Neutrophil (primary cell): ENCODE measurements at regions not wholly inside any gene's neighbourhood (a gene's known extent, or its start where the extent isn't known, plus 50 kb on each side); places are given as distances from the start of the nearest gene placed in this dataset.

Source experiments
- H3K27ac ChIP-seq: fragments of 200-600 bp; sonication (generic); 2 replicates; pipeline ENCODE4 v1.5.1; 2016; ENCODE audit warnings: mild to moderate bottlenecking, moderate library complexity
- H3K27me3 ChIP-seq: fragments of 200-600 bp; sonication (generic); 2 replicates; pipeline ENCODE4 v1.6.0; 2016; ENCODE audit warnings: mild to moderate bottlenecking
- H3K36me3 ChIP-seq: fragments of 200-600 bp; sonication (generic); 2 replicates; pipeline ENCODE4 v1.5.1; 2017
- H3K4me1 ChIP-seq, 2 experiments: fragments of 200-600 bp in 1 of 2; sonication (generic) in 1 of 2; 1 replicate in 1 of 2; 2 replicates in 1 of 2; pipeline versions ENCODE4 v1.5.1 to v1.6.1; 2013 to 2016; ENCODE audit warnings: low read depth in 1 of 2, low read length in 1 of 2, mild to moderate bottlenecking in 1 of 2, moderate library complexity in 1 of 2; ENCODE audit not compliant: control insufficient read depth in 1 of 2, insufficient read depth in 1 of 2
- H3K4me3 ChIP-seq, 2 experiments: fragments of 200-600 bp in 1 of 2; sonication (generic) in 1 of 2; 1 replicate in 1 of 2; 2 replicates in 1 of 2; pipeline ENCODE4 v1.5.1; 2013 to 2016; ENCODE audit warnings: low read depth in 1 of 2, low read length in 1 of 2, mild to moderate bottlenecking in 1 of 2, moderate library complexity in 1 of 2
- H3K9me3 ChIP-seq: fragments of 200-600 bp; sonication (generic); 2 replicates; pipeline ENCODE4 v1.5.1; 2016
- TF ChIP-seq, protein P1 (sequence below): fragments of 200-600 bp; sonication (generic); IDR thresholded peaks from 2 replicates; pipeline ENCODE4 v1.5.1; 2016; ENCODE audit warnings: antibody characterized with exemption

GRCh38 chr5:135133698-135134515 lies 99.9 kb upstream of the PITX1 start:
- Histone ChIP-seq H3K27ac (no peak overlapping the region), H3K4me3 (no peak overlapping the region), H3K27me3 (peaks cover 7% of the 10 kb centered on the region), H3K4me1 (peaks cover 26 to 28% of the 10 kb centered on the region in 2 experiments), H3K36me3 (no peaks in the 10 kb centered on the region), H3K9me3 (no peaks in the 10 kb centered on the region)
- TF ChIP-seq, protein P1, sequence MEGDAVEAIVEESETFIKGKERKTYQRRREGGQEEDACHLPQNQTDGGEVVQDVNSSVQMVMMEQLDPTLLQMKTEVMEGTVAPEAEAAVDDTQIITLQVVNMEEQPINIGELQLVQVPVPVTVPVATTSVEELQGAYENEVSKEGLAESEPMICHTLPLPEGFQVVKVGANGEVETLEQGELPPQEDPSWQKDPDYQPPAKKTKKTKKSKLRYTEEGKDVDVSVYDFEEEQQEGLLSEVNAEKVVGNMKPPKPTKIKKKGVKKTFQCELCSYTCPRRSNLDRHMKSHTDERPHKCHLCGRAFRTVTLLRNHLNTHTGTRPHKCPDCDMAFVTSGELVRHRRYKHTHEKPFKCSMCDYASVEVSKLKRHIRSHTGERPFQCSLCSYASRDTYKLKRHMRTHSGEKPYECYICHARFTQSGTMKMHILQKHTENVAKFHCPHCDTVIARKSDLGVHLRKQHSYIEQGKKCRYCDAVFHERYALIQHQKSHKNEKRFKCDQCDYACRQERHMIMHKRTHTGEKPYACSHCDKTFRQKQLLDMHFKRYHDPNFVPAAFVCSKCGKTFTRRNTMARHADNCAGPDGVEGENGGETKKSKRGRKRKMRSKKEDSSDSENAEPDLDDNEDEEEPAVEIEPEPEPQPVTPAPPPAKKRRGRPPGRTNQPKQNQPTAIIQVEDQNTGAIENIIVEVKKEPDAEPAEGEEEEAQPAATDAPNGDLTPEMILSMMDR = no peak

DNA sequence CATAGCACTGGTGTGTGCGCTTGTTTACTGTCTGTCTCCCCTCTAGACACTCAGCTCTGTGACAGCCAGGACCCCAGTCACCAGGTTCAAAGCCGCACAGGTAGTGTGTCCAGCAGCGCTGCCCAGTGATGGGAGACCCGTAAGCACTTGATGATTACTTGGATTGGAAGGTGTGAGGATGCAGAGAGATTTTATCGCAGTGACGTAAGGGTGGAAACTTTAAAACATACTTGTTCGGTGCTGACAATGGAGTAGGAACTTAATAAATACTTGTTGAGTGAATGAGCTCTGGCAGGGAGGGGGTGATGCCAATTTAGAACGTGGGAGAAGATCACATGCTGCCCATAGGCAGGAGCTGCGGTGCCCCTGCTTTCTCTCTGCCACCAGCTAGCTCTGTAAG lies 99.2 kb upstream of the PITX1 start:
- Histone ChIP-seq H3K27me3 (peaks cover under 1% of the 10 kb centered on the region), H3K27ac (no peak overlapping the region), H3K9me3 (no peaks in the 10 kb centered on the region), H3K4me3 (no peak overlapping the region), H3K36me3 (no peaks in the 10 kb centered on the region), H3K4me1 (peaks cover 26 to 28% of the 10 kb centered on the region in 2 experiments)
- TF ChIP-seq, protein P1 = no peak

- Histone ChIP-seq H3K4me1 (peaks cover 26 to 28% of the 10 kb centered on the region in 2 experiments), H3K27ac (no peak overlapping the region), H3K4me3 (no peak overlapping the region), H3K36me3 (no peaks in the 10 kb centered on the region), H3K27me3 (no peaks in the 10 kb centered on the region), H3K9me3 (no peaks in the 10 kb centered on the region)
- TF ChIP-seq, protein P1 = no peak
These were observed 98.0 kb upstream of the PITX1 start for GRCh38 chr5:135131801-135132680.

DNA sequence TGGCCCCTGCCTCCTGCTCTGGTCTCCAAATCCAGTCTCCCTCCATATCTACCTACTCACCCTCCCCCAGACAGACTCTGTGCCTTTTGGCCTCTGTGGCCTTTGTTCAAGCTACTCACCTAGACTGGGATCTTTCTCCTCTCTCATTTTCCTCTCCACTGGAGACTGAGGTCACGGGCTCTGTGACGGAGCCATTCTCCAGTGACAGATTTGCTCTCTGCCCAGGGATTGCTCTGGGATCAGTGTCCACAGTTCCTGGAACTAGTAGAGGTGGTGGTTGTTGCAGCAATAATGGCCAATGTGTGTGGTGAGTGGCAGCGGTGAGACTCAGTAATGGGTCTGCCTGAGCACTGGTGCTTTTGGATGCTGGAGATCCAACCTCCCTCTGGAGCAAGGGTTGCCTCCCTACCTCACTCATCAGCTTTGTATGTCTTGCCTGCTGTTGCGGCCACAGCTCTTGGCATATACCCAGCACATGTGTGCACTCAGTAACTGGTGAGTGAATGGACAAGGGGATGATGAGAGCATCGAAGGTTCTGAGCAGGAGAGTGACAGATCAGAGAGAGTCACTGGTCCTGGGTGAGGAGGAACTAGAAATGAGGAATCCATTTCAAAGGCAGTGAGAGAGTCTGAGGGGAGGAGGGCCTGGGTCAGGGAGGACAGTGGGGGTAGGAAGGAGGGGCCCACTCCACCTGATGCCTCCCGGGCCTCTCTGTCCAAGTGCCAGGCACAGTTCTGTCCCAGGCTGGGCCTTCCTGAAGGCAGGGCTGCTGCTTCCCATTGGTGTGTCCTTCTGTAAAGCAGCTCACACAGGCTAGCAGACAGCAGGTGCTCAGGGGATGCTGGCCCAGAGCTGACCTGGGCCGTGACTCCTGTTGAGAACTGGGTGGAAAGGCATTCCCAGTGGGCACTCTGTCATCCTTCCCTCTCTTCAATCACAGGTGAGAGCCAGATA lies 96.5 kb upstream of the PITX1 start:
- TF ChIP-seq, protein P1 = no peak
- H3K27me3 ChIP-seq = peaks cover 4% of the 10 kb centered on the region
- no peaks in the 10 kb centered on the region for H3K9me3 ChIP-seq
- H3K27ac ChIP-seq = no peak overlapping the region
- H3K4me3 ChIP-seq = no peak overlapping the region
- no peaks in the 10 kb centered on the region for H3K36me3 ChIP-seq
- peaks cover 26 to 28% of the 10 kb centered on the region in 2 experiments for H3K4me1 ChIP-seq

- Histone ChIP-seq H3K36me3 (no peaks in the 10 kb centered on the region), H3K27me3 (peaks cover 13% of the 10 kb centered on the region), H3K4me3 (no peak overlapping the region), H3K27ac (no peak overlapping the region), H3K9me3 (no peaks in the 10 kb centered on the region), H3K4me1 (peaks cover 15 to 19% of the 10 kb centered on the region in 2 experiments)
- TF ChIP-seq, protein P1 = no peak
These were observed 95.3 kb upstream of the PITX1 start for GRCh38 chr5:135129307-135129706.
